Fibroblast of lung (primary cell): ENCODE measurements at regions not wholly inside any gene's neighbourhood (a gene's known extent, or its start where the extent isn't known, plus 50 kb on each side); places are given as distances from the start of the nearest gene placed in this dataset.

Experiments used
- DNase-seq, 2 donors: peaks; one replicate each; pipeline versions ENCODE4 v3.0.0 to v3.0.0-alpha.2; 2010; ENCODE audit warnings: low read depth in 2 of 2
- H2AFZ ChIP-seq: 2 replicates; pipeline ENCODE4 v1.5.1; 2012; ENCODE audit warnings: low read length, control low read depth, inconsistent platforms
- H3K27ac ChIP-seq: 2 replicates; pipeline ENCODE4 v1.5.1; 2011; ENCODE audit warnings: low read length, control low read depth; ENCODE audit not compliant: insufficient read depth
- H3K27me3 ChIP-seq: 2 replicates; pipeline ENCODE4 v1.5.1; 2011; ENCODE audit warnings: mild to moderate bottlenecking, low read length; ENCODE audit not compliant: control insufficient read depth, insufficient read depth
- H3K36me3 ChIP-seq: 2 replicates; pipeline ENCODE4 v1.5.1; 2011; ENCODE audit warnings: low read length; ENCODE audit not compliant: control insufficient read depth, insufficient read depth
- H3K4me1 ChIP-seq: 2 replicates; pipeline ENCODE4 v1.5.1; 2011; ENCODE audit warnings: low read length; ENCODE audit not compliant: control insufficient read depth, insufficient read depth; ENCODE audit errors: extremely low read depth
- H3K4me2 ChIP-seq: 2 replicates; pipeline ENCODE4 v1.5.1; 2011; ENCODE audit warnings: low read length, control low read depth; ENCODE audit not compliant: insufficient read depth; ENCODE audit errors: extremely low read depth
- H3K4me3 ChIP-seq, 4 experiments: fragments of 200-600 bp in 1 of 4; sonication (generic) in 1 of 4; replicated peaks in 1 of 4; 2 replicates each; pipeline ENCODE4 v1.5.1; 2011 to 2016; ENCODE audit warnings: low read length in 4 of 4, low read depth in 3 of 4, mild to moderate bottlenecking in 3 of 4, control low read depth in 2 of 4, inconsistent platforms in 1 of 4, mixed read lengths in 1 of 4; ENCODE audit not compliant: insufficient read depth in 1 of 4; ENCODE audit errors: control extremely low read depth in 1 of 4
- H3K79me2 ChIP-seq: 2 replicates; pipeline ENCODE4 v1.5.1; 2012; ENCODE audit warnings: mild to moderate bottlenecking, low read length, inconsistent platforms; ENCODE audit not compliant: control insufficient read depth, insufficient read depth
- H3K9ac ChIP-seq: 2 replicates; pipeline ENCODE4 v1.5.1; 2011; ENCODE audit warnings: mild to moderate bottlenecking, low read length, control low read depth; ENCODE audit not compliant: insufficient read depth
- H3K9me3 ChIP-seq: 2 replicates; pipeline ENCODE4 v1.5.1; 2012; ENCODE audit warnings: low read depth, low read length; ENCODE audit not compliant: control insufficient read depth, insufficient read depth
- H4K20me1 ChIP-seq: 2 replicates; pipeline ENCODE4 v1.5.1; 2011; ENCODE audit warnings: low read length; ENCODE audit not compliant: control insufficient read depth, insufficient read depth; ENCODE audit errors: extremely low read depth
- CTCF ChIP-seq, 2 donors: IDR thresholded peaks in 1 of 2; conservative IDR thresholded peaks in 1 of 2; 1 replicate in 1 of 2; 2 replicates in 1 of 2; pipeline ENCODE4 v1.5.1; 2011 to 2012; ENCODE audit warnings: low read length in 2 of 2, control low read depth in 1 of 2, inconsistent platforms in 1 of 2, low read depth in 1 of 2, mild to moderate bottlenecking in 1 of 2
- EZH2 ChIP-seq: IDR thresholded peaks from 2 replicates; pipeline ENCODE4 v1.5.1; 2012; ENCODE audit warnings: low read length, control low read depth, mild to moderate bottlenecking; ENCODE audit errors: missing control alignments

DNA sequence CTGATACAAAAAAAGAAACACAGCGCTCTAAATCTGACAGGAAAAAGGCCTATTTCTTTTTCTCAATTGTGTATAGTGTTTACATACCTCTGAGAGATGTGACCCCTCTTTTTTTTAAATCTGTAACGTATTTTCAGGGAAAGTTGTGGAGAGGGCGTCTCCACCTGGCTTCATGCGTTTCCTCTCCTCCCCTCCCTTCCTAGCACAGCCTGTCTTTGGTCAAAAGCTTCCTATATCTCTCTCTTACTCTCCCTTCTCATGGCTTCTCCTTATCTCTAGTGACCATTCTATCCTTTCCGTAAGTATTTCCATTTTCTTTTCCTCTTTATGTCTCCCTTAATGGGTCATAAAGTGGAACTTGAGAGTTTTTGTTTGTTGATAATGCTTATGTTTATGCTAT is 458.9 kb downstream of the HACE1 start:
- Histone ChIP-seq H3K9ac (no peak overlapping the region), H3K27me3 (no peaks in the 10 kb centered on the region), H3K36me3 (no peaks in the 10 kb centered on the region), H3K27ac (no peak overlapping the region), H3K4me3 (no peak overlapping the region), H3K4me2 (no peak overlapping the region), H4K20me1 (no peaks in the 10 kb centered on the region), H3K4me1 (no peaks in the 10 kb centered on the region), H3K79me2 (no peaks in the 10 kb centered on the region), H3K9me3 (no peaks in the 10 kb centered on the region), H2AFZ (no peak overlapping the region)
- no peak for DNase-seq
- TF ChIP-seq EZH2: no peak
- no peak for TF ChIP-seq CTCF (conservative IDR thresholded peaks at IDR 0.05 in 1 of 2, IDR thresholded peaks at IDR 0.05 in 1 of 2; ENCODE audit: low read depth in 1 of 2, low read length in 2 of 2)

DNA sequence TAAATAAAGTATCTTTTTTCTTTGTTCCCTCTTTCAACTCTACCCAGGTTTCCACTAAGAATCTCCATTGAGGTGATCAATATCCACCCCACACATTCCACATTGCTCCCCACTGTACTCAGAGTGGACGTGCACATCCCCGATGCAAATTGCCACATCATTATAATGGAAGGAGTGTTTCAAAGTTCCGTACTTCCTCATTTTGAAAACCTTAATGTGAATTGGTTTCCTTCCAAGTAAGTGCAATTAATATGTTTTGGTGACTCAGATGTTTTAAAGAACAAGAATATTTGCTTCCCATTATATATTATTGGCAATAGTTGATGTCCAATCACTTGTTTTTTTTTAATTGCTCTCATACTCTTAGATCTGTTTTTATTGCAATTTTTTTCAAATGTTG is 463.6 kb downstream of the HACE1 start:
- TF ChIP-seq EZH2: no peak
- no peak for TF ChIP-seq CTCF (conservative IDR thresholded peaks at IDR 0.05 in 1 of 2, IDR thresholded peaks at IDR 0.05 in 1 of 2; ENCODE audit: low read depth in 1 of 2, low read length in 2 of 2)
- Histone ChIP-seq H3K36me3 (no peaks in the 10 kb centered on the region), H3K9ac (no peak overlapping the region), H2AFZ (no peak overlapping the region), H3K27ac (no peak overlapping the region), H3K4me3 (no peak overlapping the region), H3K4me1 (no peaks in the 10 kb centered on the region), H3K4me2 (no peak overlapping the region), H3K79me2 (no peaks in the 10 kb centered on the region), H3K27me3 (no peaks in the 10 kb centered on the region), H4K20me1 (no peaks in the 10 kb centered on the region), H3K9me3 (no peaks in the 10 kb centered on the region)
- DNase-seq: no peak

- Histone ChIP-seq H3K4me3 (no peak overlapping the region), H2AFZ (no peak overlapping the region), H3K27me3 (no peaks in the 10 kb centered on the region), H3K9ac (no peak overlapping the region), H3K4me2 (no peak overlapping the region), H3K79me2 (no peaks in the 10 kb centered on the region), H3K36me3 (no peaks in the 10 kb centered on the region), H3K4me1 (no peaks in the 10 kb centered on the region), H4K20me1 (no peaks in the 10 kb centered on the region), H3K9me3 (no peaks in the 10 kb centered on the region), H3K27ac (no peak overlapping the region)
- DNase-seq: no peak
- no peak for TF ChIP-seq CTCF (conservative IDR thresholded peaks at IDR 0.05 in 1 of 2, IDR thresholded peaks at IDR 0.05 in 1 of 2; ENCODE audit: low read depth in 1 of 2, low read length in 2 of 2)
- no peak for TF ChIP-seq EZH2
These were observed 477.8 kb downstream of the HACE1 start for GRCh38 chr6:104381907-104382306.
